GM10248 (cell line): ENCODE measurements at regions not wholly inside any gene's neighbourhood (a gene's known extent, or its start where the extent isn't known, plus 50 kb on each side); places are given as distances from the start of the nearest gene placed in this dataset.
"Not testable (repeated sequence)": the region's sequence is repeated elsewhere in the genome, so short reads cannot be mapped to it uniquely, and the experiment has no call there.

ENCODE experiments used
- CTCF ChIA-PET: fragments of 300-600 bp; sonication (Branson Sonifier 250); formaldehyde crosslinking; extraction: SDS; loops from one replicate; lab custom pipeline; 2021; ENCODE audit warnings: antibody characterized with exemption; lab: Yijun Ruan, JAX
- POLR2A ChIA-PET: fragments of 350-650 bp; sonication (Branson Sonifier 250); formaldehyde crosslinking; extraction: SDS; loops from one replicate; lab custom pipeline; 2020; ENCODE audit warnings: antibody characterized with exemption; lab: Yijun Ruan, JAX
- DNase-seq: peaks from one replicate; pipeline ENCODE4 v3.0.0; 2012; ENCODE audit errors: extremely low spot score
- TF ChIP-seq, protein P1 (sequence below): IDR thresholded peaks from 2 replicates; pipeline ENCODE4 v1.5.1; 2012; ENCODE audit warnings: mild to moderate bottlenecking, low read depth; ENCODE audit errors: extremely low read depth, missing control alignments, control extremely low read depth

DNA sequence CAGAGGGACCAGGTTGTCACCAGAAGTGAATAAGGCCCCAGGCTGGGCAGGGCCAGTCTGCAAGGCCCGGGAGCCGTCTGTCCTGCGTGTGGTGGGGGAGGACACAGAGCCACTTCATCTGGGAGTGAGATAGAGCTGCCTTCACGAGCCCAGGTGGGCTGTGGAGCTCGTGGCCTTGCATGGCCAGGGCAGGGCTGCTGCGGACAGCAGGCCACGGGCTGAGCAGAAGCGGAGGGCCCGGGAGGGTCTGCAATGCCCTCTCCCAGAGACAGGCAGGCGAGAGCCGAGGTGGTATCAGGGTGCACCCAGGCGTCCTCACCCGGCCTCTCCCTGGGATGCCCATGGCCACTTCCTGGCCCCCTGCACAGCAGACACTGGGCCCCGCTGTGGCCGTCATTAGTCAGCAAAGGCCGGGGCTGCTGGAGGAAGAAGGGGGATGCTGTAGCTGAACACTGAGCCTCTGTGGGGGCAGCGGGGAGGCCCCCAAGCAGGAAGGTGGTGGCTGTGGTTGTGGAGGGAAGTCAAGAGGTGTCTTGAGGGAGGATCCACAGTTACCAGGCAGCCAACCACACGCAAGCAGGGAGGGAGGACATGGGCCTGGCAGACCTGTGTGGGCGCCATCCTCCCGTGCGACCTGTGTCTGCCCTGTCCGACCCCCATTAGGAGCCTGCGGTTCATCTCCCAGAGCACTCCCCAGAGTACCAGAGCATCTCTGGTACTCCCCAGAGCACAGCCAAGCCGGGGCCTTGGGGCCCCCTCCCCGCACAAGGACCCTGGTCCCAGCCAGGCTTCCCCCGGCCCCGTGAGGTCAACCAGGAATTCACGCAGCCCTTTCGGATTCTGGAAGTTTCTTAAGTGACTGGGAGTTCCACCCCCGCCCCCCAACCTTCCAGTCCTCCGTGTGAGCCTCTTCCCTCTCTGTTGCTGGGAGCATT lies 1109.5 kb downstream of the BRD1 start:
- TF ChIP-seq, protein P1, sequence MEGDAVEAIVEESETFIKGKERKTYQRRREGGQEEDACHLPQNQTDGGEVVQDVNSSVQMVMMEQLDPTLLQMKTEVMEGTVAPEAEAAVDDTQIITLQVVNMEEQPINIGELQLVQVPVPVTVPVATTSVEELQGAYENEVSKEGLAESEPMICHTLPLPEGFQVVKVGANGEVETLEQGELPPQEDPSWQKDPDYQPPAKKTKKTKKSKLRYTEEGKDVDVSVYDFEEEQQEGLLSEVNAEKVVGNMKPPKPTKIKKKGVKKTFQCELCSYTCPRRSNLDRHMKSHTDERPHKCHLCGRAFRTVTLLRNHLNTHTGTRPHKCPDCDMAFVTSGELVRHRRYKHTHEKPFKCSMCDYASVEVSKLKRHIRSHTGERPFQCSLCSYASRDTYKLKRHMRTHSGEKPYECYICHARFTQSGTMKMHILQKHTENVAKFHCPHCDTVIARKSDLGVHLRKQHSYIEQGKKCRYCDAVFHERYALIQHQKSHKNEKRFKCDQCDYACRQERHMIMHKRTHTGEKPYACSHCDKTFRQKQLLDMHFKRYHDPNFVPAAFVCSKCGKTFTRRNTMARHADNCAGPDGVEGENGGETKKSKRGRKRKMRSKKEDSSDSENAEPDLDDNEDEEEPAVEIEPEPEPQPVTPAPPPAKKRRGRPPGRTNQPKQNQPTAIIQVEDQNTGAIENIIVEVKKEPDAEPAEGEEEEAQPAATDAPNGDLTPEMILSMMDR: no peak
- CTCF ChIA-PET: no interaction called here
- POLR2A ChIA-PET: no interaction called here
- no peak for DNase-seq

DNA sequence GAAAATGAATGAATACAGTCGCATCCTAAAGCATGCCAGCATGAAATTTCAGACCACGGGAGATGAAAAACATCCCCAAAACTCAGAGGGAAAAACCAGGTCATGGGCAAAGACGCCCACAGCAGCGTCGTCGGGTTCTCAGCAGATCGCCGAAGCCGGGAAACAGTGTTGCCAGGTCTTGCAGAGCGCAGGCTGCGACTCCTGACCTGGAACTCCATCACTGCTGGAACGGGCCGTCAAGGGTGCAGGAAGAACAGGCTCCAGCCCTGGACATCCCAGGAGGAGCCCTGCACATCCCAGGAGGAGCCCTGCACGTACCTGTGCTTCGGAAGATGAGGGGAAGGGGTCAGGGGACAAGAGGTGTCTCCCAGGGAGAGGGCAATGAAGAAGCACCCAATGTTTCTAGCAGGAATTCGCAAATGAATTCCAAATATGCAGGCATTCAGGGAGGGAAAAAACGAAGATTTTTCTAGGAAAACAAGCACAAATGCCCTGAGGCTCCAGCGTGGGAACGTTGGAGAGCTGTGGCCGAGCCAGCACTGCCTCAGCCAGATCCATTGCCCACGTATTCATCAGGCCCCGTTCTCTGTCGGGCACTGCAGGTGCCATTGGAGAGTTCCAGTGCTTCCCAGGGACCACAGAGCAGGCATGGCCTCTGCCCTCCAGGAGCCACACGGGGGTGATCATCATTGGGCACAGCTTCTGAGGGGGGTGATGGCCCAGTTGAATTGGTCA lies 1110.4 kb downstream of the BRD1 start:
- ChIA-PET POLR2A (no interaction called here), CTCF (no interaction called here)
- TF ChIP-seq, protein P1: no peak
- no peak for DNase-seq

DNA sequence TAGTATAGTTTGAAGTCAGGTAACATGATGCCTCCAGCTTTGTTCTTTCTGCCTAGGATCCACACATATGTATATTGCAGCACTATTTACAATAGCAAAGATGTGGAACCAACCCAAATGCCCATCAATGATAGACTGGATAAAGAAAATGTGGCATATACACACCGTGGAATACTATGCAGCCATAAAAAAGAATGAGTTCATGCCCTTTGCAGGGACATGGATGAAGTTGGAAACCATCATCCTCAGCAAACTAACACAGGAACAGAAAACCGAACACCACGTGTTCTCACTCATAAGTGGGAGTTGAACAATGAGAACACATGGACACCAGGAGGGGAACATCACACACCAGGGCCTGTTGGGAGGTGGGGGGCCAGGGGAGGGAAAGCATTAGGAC lies 1111.5 kb downstream of the BRD1 start:
- DNase-seq, POLR2A ChIA-PET, CTCF ChIA-PET: not testable (repeated sequence)

DNA sequence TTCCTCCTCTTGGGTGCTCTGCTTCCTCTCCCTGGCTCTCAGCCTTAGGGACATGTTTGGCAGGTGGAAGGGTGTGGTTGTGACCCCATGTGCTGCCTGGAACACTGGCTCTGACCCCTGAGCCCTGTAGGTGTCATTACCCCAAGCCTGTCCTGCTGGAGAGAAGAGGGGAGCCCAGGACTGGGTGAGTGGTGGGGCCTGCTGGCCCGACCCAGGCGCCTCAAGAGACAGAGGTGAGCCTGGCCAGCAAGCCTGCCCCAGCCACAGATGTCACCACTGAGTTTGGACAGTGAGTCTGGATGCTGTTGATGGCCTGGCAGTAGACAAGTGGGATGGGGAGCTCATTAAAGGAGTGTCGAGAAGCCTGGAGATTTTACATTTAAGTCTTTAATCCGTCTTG lies 1112.2 kb downstream of the BRD1 start:
- TF ChIP-seq, protein P1: no peak
- no peak for DNase-seq
- ChIA-PET POLR2A (no interaction called here), CTCF (no interaction called here)

DNA sequence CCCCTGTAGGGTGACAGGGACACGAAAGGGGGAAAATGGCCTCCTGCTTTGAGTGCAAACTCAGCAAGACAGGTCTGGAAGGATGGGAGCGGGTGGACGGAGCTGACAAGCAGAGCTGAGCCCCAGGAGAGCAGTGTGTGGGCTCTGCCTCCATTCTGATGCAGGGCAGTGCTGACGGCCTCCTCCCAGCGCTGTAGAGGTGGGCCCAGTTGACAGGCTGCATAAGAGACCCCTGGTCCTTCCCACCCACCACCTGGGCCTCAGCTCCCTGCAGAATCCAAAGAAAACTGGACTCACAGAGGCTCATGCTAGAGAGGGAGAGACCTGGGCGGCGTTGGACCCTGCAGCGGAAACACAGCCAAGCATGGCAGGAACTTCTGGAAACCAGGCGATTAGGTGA lies 1113.4 kb downstream of the BRD1 start:
- TF ChIP-seq, protein P1: no peak
- DNase-seq: no peak
- CTCF ChIA-PET: no interaction called here
- POLR2A ChIA-PET: no interaction called here

DNA sequence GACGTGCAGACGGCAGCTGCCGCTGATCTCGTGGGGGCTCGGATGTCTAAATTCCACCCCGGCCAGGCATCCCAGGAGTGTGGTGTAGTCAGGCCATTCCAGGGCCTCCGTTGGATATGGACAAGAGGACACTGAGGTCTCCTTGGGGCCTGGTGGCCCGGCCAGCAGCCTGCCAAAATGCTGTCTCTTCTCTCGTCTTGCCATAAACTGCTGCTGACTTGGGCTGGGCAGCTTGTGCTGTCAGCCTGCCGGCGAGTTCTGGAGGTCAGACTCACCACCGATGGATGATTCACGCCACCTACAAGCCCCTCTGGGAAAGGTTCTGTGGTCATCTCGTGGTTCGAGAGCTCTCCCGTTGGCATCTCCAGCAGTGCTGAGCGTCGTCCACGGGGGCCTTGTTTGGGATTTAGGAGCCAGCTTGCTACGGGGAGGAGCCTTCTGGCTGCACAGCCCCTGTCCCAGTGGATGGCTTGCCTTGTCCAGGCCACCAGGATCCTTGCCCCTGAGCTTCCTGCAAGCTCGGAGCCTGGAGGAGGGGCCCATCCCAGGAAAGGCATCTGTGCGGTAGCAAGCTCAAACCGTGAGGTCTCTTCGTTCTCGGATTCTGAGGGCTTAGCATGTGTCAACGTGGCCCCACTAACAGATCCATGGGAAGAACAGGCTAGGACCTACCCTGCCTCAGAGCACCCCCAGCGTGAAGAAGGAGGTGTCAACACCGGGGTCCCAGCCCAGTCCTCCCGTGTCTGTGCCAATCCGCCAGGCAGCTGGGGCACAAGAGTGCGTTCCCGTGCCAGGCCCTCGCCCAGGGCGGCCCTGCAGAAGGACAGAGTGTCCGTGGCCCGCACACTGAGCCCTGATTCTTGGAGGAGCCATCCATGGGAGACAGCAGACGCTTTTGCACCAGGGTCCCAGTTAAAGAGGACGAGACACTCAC lies 1114.1 kb downstream of the BRD1 start:
- TF ChIP-seq, protein P1: no peak
- ChIA-PET POLR2A (no interaction called here), CTCF (no interaction called here)
- no peak for DNase-seq
